Liver (tissue), 8 donors: ENCODE measurements at regions not wholly inside any gene's neighbourhood (a gene's known extent, or its start where the extent isn't known, plus 50 kb on each side); places are given as distances from the start of the nearest gene placed in this dataset.

ENCODE experiments used
- DNase-seq: peaks from one replicate; pipeline ENCODE4 v3.0.0-alpha.2; 2017; ENCODE audit warnings: low spot score
- H3K27ac ChIP-seq, 2 donors: one replicate each; pipeline ENCODE4 v1.7.0; 2013; ENCODE audit warnings: inconsistent platforms in 2 of 2, low read length in 2 of 2, control low read depth in 1 of 2, low read depth in 1 of 2, mild to moderate bottlenecking in 1 of 2
- H3K27me3 ChIP-seq, 4 donors: one replicate each; pipeline versions ENCODE4 v1.6.1 to v1.7.0; 2013; ENCODE audit warnings: low read length in 3 of 4, inconsistent platforms in 1 of 4, mild to moderate bottlenecking in 1 of 4, moderate library complexity in 1 of 4; ENCODE audit not compliant: control insufficient read depth in 4 of 4, insufficient read depth in 4 of 4
- H3K36me3 ChIP-seq, 4 donors: one replicate each; pipeline versions ENCODE4 v1.6.1 to v1.7.0; 2013; ENCODE audit warnings: low read length in 3 of 4, mild to moderate bottlenecking in 3 of 4, low read depth in 1 of 4, moderate library complexity in 1 of 4; ENCODE audit not compliant: control insufficient read depth in 4 of 4, insufficient read depth in 3 of 4
- H3K4me1 ChIP-seq, 4 donors: one replicate each; pipeline versions ENCODE4 v1.6.1 to v1.7.0; 2013; ENCODE audit warnings: low read length in 3 of 4, mild to moderate bottlenecking in 3 of 4, moderate library complexity in 1 of 4; ENCODE audit not compliant: control insufficient read depth in 4 of 4, insufficient read depth in 4 of 4
- H3K4me3 ChIP-seq, 3 donors: one replicate each; pipeline versions ENCODE4 v1.6.1 to v1.7.0; 2013; ENCODE audit warnings: low read length in 3 of 3, control low read depth in 1 of 3, low read depth in 1 of 3, mild to moderate bottlenecking in 1 of 3
- H3K9ac ChIP-seq, 2 donors: one replicate each; pipeline ENCODE4 v1.7.0; 2013; ENCODE audit warnings: low read length in 2 of 2, mild to moderate bottlenecking in 2 of 2, moderate library complexity in 2 of 2, control low read depth in 1 of 2, low read depth in 1 of 2
- H3K9me3 ChIP-seq, 4 donors: one replicate each; pipeline versions ENCODE4 v1.6.1 to v1.7.0; 2013; ENCODE audit warnings: low read length in 3 of 4; ENCODE audit not compliant: control insufficient read depth in 4 of 4
- EGR1 ChIP-seq, 2 donors: IDR thresholded peaks; 2 replicates each; pipeline ENCODE4 v1.6.1; 2016 to 2018; ENCODE audit warnings: antibody characterized with exemption in 2 of 2, low read depth in 2 of 2
- FOXA2 ChIP-seq: IDR thresholded peaks from 2 replicates; pipeline ENCODE4 v1.6.1; 2016; ENCODE audit warnings: antibody characterized with exemption
- GABPA ChIP-seq, 2 donors: IDR thresholded peaks in 1 of 2; conservative IDR thresholded peaks in 1 of 2; 2 replicates each; pipeline ENCODE4 v1.6.1; 2016; ENCODE audit warnings: antibody characterized with exemption in 2 of 2, mild to moderate bottlenecking in 1 of 2, moderate library complexity in 1 of 2
- HNF4A ChIP-seq, 2 donors: conservative IDR thresholded peaks; 2 replicates each; pipeline ENCODE4 v1.6.1; 2016; ENCODE audit warnings: antibody characterized with exemption in 2 of 2, mild to moderate bottlenecking in 2 of 2
- HNF4G ChIP-seq: IDR thresholded peaks from 2 replicates; pipeline ENCODE4 v1.6.1; 2016; ENCODE audit warnings: antibody characterized with exemption
- JUND ChIP-seq, 2 donors: IDR thresholded peaks; 2 replicates each; pipeline ENCODE4 v1.6.1; 2016; ENCODE audit warnings: antibody characterized with exemption in 2 of 2
- NR2F2 ChIP-seq: IDR thresholded peaks from 2 replicates; pipeline ENCODE4 v1.6.1; 2016; ENCODE audit warnings: antibody characterized with exemption
- RAD21 ChIP-seq, 2 donors: IDR thresholded peaks; 2 replicates each; pipeline ENCODE4 v1.6.1; 2016; ENCODE audit warnings: antibody characterized with exemption in 2 of 2, mild to moderate bottlenecking in 2 of 2
- RXRA ChIP-seq, 2 donors: IDR thresholded peaks; 2 replicates each; pipeline ENCODE4 v1.6.1; 2017 to 2018; ENCODE audit warnings: antibody characterized with exemption in 2 of 2, mild to moderate bottlenecking in 1 of 2
- SP1 ChIP-seq: IDR thresholded peaks from 2 replicates; pipeline ENCODE4 v1.6.1; 2018; ENCODE audit warnings: antibody characterized with exemption, mild to moderate bottlenecking
- TAF1 ChIP-seq: conservative IDR thresholded peaks from 2 replicates; pipeline ENCODE4 v1.6.1; 2016; ENCODE audit warnings: antibody characterized with exemption, mild to moderate bottlenecking
- YY1 ChIP-seq: IDR thresholded peaks from 2 replicates; pipeline ENCODE4 v1.6.1; 2016; ENCODE audit warnings: antibody characterized with exemption, mild to moderate bottlenecking
- WGBS: extraction: QIAGEN DNeasy Blood & Tissue Kit; methylation state at CpG from one replicate; pipeline ENCODE4 v1.1.7; 2013; 5-methylcytosine and 5-hydroxymethylcytosine counted together
- TF ChIP-seq, protein P1 (sequence below): IDR thresholded peaks from 2 replicates; pipeline ENCODE4 v1.6.1; 2016; ENCODE audit warnings: antibody characterized with exemption
- TF ChIP-seq, protein P2 (sequence below): fragments of 150-350 bp; IDR thresholded peaks from 2 replicates; pipeline ENCODE4 v1.5.1; 2017; ENCODE audit warnings: improper control_type of control experiment, low read depth, low read length; ENCODE audit not compliant: missing input control
- TF ChIP-seq, protein P3 (sequence below): IDR thresholded peaks from 2 replicates; pipeline ENCODE4 v1.6.1; 2016; ENCODE audit warnings: antibody characterized with exemption
- TF ChIP-seq, protein P4 (sequence below): IDR thresholded peaks from 2 replicates; pipeline ENCODE4 v1.6.1; 2016; ENCODE audit warnings: antibody characterized with exemption
- donor health status: healthy.
- donor health status: healthy.
- donor health status: healthy.
- donor health status: healthy.
- donor health status: healthy.

DNA sequence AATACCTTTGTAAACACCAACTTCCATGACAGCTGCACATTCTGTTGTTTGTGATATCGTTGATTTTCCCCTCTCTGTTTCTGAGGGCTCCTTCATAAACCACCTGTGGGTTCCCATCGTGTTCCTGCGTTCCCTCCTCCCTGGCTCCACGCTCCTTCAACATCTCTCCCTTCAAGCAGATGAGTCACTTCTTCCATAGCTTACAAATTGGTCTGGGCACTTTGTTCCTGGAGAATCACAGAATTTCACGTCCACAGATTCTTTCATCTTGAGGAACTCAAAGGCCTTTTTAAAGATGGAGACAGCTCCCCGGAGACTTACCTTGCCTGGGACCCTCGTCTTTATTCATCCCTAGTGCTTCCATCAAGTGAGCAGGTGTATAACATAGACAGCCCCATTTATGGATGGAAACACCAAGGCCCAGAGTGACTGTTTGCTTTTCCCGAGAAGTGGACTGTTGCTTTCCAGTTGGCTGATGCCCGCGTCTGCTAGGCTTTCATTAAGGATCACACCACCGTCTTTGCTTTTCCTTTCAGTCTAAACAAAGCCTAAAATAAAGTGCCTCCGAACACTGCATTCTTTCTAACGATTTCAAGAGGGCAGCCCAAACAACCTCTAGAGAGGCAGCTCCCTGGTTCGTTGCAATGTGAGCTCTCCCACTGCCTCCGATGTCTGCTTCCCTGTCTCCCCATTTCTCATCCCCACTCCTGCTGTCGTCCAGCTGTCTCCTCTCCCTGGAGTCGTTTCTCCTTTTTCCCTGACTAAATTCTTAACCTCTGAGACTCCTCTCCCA lies 146.3 kb upstream of the STX18 start:
- WGBS: 82% methylated on average over 17 of the region's 17 CpGs
- no peak overlapping the region for H3K9ac ChIP-seq
- no peaks in the 10 kb centered on the region for H3K9me3 ChIP-seq
- H3K27ac ChIP-seq: no peak overlapping the region
- peaks cover 0 to 2% (median 0%) of the 10 kb centered on the region in 4 donors for H3K36me3 ChIP-seq
- no peak overlapping the region for H3K4me3 ChIP-seq
- no peaks in the 10 kb centered on the region for H3K27me3 ChIP-seq
- no peak for DNase-seq
- no peaks in the 10 kb centered on the region for H3K4me1 ChIP-seq
- TF ChIP-seq SP1 (no peak), FOXA2 (no peak), JUND (IDR thresholded peaks at IDR 0.05) (no peak), RAD21 (IDR thresholded peaks at IDR 0.05) (no peak), EGR1 (IDR thresholded peaks at IDR 0.05; ENCODE audit: low read depth in 2 of 2) (no peak)

DNA sequence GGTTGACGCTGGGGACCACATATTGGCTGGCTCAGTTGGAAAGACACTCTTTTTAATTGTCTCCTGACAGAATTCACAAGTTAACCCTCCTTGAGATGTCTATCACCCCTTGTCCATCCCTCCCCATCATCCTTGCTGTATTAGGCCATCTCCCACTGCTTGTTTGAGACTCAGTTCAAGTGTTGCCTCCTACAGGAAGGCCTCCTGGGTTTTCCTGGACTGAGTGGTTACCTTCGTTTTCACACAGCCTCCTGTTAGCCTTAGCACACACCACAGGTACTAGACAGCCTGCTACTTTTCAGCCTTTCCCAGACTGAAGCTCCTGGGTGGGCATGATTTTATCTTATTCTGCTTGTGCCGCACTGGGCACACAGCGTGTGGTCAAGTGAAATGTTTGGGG lies 145.3 kb upstream of the STX18 start:
- 94% methylated on average over 4 of the region's 4 CpGs for WGBS

More for the DNA sequence above, 145.3 kb upstream of the STX18 start:
- Histone ChIP-seq H3K27me3 (no peaks in the 10 kb centered on the region), H3K4me3 (no peak overlapping the region), H3K9ac (no peak overlapping the region), H3K9me3 (no peaks in the 10 kb centered on the region), H3K27ac (no peak overlapping the region), H3K36me3 (peaks cover 0 to 2% (median 0%) of the 10 kb centered on the region in 4 donors), H3K4me1 (peaks cover 0 to 2% (median under 1%) of the 10 kb centered on the region in 4 donors)
- no peak for DNase-seq
- TF ChIP-seq, protein P1, sequence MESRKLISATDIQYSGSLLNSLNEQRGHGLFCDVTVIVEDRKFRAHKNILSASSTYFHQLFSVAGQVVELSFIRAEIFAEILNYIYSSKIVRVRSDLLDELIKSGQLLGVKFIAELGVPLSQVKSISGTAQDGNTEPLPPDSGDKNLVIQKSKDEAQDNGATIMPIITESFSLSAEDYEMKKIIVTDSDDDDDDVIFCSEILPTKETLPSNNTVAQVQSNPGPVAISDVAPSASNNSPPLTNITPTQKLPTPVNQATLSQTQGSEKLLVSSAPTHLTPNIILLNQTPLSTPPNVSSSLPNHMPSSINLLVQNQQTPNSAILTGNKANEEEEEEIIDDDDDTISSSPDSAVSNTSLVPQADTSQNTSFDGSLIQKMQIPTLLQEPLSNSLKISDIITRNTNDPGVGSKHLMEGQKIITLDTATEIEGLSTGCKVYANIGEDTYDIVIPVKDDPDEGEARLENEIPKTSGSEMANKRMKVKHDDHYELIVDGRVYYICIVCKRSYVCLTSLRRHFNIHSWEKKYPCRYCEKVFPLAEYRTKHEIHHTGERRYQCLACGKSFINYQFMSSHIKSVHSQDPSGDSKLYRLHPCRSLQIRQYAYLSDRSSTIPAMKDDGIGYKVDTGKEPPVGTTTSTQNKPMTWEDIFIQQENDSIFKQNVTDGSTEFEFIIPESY: no peak
- TF ChIP-seq, protein P2, sequence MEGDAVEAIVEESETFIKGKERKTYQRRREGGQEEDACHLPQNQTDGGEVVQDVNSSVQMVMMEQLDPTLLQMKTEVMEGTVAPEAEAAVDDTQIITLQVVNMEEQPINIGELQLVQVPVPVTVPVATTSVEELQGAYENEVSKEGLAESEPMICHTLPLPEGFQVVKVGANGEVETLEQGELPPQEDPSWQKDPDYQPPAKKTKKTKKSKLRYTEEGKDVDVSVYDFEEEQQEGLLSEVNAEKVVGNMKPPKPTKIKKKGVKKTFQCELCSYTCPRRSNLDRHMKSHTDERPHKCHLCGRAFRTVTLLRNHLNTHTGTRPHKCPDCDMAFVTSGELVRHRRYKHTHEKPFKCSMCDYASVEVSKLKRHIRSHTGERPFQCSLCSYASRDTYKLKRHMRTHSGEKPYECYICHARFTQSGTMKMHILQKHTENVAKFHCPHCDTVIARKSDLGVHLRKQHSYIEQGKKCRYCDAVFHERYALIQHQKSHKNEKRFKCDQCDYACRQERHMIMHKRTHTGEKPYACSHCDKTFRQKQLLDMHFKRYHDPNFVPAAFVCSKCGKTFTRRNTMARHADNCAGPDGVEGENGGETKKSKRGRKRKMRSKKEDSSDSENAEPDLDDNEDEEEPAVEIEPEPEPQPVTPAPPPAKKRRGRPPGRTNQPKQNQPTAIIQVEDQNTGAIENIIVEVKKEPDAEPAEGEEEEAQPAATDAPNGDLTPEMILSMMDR: no peak
- TF ChIP-seq TAF1 (no peak), RAD21 (IDR thresholded peaks at IDR 0.05) (no peak), NR2F2 (no peak), HNF4A (conservative IDR thresholded peaks at IDR 0.05) (no peak), SP1 (no peak), RXRA (IDR thresholded peaks at IDR 0.05) (no peak), JUND (IDR thresholded peaks at IDR 0.05) (no peak), HNF4G (no peak), GABPA (IDR thresholded peaks at IDR 0.05 in 1 of 2, conservative IDR thresholded peaks at IDR 0.05 in 1 of 2) (no peak), FOXA2 (no peak), YY1 (no peak)
- TF ChIP-seq, protein P3, sequence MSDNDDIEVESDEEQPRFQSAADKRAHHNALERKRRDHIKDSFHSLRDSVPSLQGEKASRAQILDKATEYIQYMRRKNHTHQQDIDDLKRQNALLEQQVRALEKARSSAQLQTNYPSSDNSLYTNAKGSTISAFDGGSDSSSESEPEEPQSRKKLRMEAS: no peak
- TF ChIP-seq, protein P4, sequence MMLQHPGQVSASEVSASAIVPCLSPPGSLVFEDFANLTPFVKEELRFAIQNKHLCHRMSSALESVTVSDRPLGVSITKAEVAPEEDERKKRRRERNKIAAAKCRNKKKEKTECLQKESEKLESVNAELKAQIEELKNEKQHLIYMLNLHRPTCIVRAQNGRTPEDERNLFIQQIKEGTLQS: no peak
